HS-5 (cell line): ENCODE measurements at regions not wholly inside any gene's neighbourhood (a gene's known extent, or its start where the extent isn't known, plus 50 kb on each side); places are given as distances from the start of the nearest gene placed in this dataset.
"Not testable (repeated sequence)": the region's sequence is repeated elsewhere in the genome, so short reads cannot be mapped to it uniquely, and the experiment has no call there.

Experiments used
- DNase-seq: peaks from one replicate; pipeline ENCODE4 v3.0.0-alpha.2; 2012; ENCODE audit warnings: low read depth

DNA sequence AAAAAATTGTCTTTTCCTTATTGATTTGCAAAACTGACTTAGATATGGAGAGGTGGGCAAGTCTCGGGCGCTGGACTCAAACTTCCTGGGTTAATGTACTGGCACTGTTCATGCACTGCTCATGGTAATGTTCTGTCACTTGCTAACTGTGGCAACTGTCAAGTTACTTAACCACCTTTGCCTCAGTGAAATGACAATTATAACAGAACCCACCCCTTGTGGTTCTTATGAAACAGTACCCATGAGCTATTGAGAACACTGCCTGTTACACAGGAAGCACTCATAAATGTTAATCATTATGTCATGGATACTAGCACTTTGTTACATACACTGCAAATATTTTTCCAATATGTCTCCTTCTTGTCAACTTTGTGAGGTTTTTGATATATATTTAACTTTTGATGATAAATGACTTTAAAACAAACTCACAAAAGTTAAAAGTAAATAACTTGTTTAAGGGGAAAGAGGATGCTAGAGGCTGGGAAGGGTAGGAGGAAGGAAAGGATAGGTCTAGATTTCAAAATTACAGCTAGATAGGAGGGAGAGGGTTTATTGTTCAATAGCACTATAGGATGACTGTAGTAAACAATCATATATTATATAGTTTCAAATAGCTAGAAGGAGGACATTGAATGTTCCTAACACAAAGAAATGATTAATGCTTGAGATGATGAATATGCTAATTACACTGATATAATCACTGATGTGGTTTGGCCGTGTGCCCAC lies 342.5 kb downstream of the ADGRL2 start:
- DNase-seq = no peak

DNA sequence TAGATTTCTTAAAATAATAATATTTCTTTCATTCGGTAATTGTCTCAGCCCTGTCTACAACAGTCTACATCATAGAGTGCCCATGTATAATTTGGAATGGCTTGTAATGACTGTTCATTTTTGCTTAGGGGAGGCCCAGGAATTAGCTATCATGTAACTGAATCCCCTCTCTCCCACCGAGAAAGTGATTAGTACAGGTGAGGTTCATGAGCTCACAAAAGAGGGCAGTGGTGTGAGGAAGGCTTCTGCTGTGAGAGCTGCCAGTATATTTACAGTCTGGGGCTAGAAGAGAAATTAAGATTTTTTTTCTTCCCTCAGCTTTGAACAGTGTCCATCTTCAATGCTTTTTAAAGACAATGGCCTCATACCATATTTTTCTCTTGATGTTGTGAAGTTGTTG lies 340.7 kb downstream of the ADGRL2 start:
- DNase-seq = no peak

DNA sequence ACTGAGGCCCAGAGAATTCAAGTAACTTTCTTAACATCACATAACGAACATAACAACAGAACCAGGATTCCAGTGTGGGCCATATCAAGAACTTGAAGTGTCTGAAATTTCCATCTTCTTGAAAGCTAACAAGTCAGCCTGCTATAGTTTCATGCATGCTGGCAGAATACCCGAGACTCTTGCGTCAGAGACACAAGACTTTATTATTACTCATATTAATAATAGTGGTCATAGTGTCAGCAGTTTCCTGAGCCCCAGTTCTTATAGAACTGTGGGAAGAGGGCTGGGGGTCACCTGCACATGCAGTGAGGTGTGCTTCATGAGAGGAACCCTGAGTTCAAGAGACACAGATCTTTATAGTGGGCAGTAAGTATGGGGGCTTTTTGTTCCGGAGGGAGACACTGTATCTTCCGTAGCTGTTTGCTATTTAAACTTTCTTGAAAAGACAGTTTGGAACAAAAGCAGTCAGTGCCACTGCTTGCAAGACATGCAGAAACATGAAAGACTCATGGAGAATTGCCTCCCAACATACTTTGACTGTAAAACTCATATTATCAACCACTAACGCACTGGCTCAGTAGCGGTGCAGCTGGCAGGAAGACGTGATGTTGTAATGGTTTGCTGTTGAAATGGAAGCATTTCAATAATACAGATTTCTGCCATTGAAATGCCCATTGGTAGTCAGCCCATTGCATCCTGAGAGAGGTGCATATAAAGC lies 339.2 kb downstream of the ADGRL2 start:
- DNase-seq = no peak

DNA sequence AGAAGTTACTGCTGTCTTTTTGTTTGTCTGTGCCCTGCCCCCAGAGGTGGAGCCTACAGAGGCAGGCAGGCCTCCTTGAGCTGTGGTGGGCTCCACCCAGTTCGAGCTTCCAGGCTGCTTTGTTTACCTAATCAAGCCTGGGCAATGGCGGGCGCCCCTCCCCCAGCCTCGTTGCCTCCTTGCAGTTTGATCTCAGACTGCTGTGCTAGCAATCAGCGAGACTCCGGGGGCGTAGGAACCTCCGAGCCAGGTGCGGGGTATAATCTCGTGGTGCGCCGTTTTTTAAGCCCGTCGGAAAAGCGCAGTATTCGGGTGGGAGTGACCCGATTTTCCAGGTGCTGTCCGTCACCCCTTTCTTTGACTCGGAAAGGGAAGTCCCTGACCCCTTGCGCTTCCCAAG lies 335.6 kb downstream of the ADGRL2 start:
- not testable (repeated sequence) for DNase-seq

DNA sequence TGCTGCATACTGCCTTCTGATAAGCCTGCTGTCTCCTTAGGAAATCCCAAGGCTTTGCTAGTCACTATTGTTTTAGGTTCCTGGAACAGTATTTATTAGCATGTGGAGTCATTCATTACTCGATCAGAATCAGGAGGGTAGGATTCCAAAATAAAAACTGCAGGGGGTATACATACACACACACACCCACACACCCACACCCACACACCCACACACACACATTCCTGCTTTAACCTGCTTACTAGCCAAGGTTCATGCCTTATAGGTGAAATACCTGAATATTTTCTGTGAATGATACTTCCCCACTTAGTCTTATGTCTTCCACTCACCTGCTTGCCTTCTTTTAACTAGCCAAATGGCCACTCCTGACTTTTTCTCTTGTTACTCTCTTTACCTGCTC lies 325.1 kb downstream of the ADGRL2 start:
- no peak for DNase-seq

DNA sequence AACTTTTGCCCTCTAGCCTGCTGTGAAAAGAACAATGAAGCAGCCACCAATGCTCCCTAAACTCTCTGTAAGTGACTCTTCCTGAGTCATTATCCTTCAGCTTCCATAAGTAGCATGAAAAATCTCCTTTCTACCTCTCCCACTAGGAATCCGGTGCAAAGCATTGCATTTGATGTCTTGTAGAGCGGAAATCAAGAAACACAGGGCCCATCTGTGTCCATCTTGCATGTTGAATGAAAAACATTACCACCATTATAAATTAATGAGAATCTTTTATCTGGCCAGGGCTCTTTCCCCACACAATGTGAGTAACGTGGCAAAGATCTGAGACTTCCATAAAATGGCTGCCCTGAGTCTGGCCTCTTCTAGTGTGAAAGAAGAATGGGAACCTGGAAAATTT lies 324.4 kb downstream of the ADGRL2 start:
- DNase-seq = no peak

DNA sequence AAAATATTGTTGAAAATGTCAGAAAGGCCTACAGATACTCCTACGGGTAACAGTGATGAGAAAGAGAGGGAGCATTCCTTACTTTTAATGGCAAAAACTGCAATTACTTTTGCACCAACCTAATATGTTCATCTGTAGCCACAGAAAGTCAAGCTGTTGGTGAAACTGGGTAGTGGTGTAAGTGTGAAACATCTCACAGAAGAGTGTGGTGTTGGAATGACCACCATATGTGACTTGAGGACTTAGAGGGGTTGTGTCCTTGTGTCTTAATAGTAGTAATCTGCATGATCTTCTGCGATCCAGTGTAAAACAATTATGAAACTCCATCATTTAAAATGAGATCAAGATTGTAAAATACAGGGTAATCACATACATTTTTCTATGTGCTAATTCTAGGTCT lies 320.7 kb downstream of the ADGRL2 start:
- no peak for DNase-seq

DNA sequence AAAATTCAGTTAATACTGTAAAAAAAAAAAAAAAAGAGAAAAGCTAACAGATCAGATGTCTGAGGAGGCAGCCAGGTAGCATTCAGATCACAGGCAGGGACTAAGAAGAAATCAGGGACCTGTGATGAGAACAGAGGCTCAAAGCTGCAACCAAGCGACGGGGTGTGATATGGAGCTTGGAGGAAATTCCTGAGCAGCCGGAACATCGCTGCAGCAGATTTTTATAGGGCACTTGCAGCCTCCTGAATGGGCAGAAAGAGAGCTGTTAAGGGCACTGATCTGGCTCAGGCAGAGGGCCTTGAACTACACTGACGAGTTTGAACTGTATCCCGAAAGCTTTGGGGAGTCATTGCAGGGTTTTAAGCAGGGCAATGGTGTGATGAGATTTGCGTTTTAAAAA lies 315.4 kb downstream of the ADGRL2 start:
- DNase-seq = no peak

DNA sequence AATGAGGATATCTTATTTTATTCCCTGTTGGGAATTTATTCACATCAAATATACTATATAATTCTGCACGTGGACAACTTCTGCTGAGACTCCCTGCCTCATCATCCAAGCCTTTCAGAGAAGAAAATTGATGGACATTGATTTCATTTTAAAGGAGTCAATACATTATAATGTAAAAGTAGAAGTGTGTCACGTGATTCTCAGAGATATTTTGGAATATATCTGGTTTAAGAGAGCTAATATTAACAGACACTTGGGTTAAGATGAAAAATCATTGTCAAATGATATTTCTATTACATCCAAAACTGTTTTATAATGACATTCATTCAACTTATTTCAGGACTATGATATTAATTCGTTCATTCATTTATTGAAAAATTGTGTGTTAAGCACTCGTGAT lies 314.2 kb downstream of the ADGRL2 start:
- DNase-seq = no peak

DNA sequence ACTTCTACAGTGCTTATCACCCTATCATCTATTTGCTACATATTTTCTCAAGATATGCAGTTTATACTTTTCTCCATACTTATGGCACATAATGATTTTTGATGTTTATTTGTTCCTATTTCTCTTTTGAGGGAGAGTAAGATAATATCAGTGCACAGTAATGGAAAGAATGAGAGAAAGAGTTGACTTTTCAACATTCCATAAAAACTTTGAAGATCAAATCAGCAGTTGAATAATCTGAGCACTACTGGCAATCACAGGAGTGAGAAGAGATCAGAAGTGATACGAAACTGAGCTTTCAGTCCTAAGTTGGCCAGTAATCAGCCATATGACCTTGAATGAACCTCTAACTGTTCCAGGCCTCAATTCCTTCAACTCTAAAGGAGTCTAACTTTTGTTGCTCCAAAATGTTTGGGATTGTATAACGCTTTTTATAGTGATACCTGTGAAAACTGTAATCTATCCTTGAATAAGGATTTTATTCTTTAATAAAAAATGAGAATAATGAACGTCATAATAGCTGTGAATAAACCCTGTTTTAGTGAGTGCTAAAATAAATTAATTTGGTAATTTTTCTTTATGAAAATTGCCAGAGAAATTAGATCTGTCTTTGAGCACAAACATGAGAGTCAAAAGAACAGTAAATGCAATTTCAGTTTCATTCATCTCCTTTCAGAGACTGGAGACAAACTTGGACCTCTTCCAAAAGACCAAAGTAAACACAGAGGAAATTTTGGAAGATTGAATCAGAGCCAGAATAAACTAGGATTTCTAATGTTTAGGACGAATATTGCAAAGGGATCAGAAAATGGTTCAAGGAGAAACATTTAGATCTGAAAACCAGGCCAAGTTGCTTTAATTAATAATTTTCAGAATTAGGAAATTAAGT lies 309.9 kb downstream of the ADGRL2 start:
- no peak for DNase-seq

DNA sequence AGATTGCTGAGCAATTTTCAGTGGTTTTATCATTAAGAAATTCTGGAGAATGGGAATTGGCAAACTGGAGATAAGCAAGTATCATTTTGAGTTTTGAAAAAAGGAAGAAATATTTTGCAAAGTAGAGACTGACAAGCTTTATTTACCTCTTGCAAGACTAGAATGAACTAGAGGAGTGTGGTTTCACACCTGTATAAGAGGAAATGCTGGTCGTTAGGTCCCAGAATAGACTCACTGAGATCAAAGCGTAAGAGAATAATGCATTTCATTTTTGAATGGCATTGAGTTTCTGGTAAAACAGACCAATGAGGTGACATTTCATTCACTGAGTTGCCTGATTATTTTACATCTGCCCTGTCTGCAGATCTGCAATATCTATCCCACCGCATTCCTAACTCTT lies 308.1 kb downstream of the ADGRL2 start:
- DNase-seq = no peak

DNA sequence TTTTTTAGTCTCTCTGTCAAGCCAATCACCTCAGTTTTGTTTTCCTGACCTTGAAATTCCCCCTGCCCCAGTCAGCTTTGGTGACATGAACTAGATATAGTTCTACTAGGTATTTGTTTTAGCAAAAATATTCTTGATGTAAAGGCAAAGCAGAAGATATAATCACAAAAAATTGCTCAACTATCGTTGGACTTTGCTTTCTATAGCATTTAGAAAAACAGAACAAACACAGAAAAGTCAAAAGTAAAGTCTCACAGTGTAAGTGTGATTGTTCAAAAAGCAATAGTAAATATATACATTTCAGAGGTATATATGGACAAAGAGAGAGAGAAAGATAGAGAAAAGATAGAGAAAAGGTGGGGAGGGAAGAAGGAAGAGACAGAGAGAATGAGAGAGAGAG lies 305.9 kb downstream of the ADGRL2 start:
- DNase-seq = no peak

DNA sequence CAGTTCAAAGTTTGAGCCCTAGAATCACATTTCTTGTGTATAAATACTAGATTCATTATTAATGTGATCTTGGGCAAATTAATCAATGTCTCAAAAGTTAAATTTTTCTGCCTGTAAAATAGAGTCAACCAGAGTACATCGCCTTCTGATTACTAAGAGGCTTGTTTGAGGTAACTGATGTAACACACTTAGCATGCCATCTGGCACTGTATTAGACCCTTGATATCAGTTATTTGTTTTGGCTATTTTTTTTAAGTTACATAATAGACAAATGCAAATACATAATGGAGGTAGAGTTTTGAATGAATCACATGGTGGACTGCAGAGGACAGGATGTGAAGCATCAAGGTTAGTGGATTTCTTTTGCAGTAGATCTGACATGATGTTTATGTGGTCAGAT lies 298.4 kb downstream of the ADGRL2 start:
- no peak for DNase-seq

DNA sequence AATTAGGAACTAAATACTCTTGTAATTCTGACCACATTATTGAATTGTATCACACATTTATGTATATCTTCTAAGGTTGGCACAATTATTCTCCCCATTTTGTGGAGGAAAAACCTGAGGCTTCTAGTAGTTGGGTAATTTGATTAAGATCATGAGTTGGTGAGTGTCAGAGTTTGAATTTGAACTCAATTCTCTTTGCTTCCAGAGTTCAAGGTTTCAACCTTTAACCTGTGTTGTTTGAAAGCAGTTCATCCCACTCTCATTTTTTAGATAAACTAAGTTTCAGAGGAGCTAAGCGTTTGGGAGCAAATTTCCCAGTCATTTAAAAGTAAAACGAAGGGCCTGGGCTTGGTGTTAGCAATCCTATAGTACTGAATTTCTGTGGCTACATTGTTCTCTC lies 293.4 kb downstream of the ADGRL2 start:
- no peak for DNase-seq

DNA sequence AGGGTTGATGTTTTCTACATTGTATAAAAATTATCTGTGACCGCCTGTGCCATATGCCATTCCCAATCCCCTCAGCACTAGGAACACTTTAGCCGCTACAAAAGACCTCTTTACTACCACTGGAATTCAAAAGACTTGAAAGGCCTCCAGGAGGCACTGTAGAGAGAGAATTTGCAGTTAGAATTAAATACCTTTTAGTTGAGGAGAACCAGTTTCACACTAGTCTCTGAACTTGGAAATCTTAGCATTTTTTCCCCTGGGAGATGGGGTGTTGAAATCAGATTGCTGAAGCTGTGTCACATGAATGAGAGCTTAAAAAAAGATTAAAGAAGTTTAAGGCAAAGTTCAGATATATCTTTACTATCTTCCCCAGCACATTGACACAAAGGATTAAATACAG lies 291.0 kb downstream of the ADGRL2 start:
- no peak for DNase-seq

DNA sequence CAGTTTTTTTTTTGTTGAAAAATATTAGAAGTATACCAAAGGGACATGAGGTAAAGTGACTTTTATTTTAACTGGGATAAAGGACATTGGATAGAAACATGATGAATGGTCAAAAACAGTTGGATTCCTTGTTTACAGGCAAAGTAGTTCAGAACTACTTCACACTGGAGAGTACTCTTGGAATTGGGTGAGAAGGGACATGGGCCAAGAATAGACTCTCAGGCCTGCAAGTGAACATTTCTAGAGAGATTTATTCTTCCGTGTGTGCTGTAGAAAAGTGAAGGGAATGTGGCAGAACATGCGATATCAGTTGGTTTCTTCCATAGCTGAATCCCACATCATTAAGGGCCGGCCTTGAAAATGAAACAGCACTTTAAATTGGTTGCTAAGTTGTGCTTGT lies 290.5 kb downstream of the ADGRL2 start:
- no peak for DNase-seq

DNA sequence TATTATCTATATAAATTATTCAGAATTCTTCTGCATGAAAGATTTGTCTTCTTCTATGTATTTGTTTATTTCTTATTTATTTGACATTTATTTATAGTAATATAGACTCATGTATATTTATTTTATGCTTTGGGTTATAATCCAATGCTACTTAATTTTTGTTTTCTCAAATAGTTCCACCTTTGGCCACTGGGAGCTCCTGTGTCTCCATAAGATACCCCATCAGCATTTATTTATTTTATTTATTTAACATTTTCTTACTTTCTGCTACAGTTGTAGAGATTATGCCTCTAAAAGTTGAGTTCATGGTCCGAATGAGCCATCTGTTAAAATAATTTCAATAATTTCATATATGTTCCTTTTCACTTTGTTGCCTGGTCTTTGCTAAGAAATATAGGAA lies 289.4 kb downstream of the ADGRL2 start:
- DNase-seq = no peak

DNA sequence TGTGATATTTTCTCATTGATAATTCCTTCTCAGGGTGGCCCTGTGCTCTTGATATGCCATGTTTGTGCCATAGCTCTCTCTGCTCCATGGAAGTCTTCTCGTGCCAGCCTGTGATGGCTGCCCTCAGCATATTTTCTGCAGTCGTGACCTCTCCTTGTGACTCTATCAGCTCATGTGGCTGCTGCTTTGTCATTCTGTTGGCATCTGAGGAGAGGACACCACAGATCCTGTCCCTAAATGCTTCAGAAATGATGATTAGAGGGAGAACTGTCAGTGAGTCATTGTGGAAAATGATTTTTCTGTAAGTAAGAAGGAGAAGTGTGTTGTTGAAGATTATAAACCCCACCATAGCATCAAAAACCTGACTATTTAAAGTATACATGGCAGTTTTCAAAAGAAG lies 286.0 kb downstream of the ADGRL2 start:
- DNase-seq = peak; percentile 45

DNA sequence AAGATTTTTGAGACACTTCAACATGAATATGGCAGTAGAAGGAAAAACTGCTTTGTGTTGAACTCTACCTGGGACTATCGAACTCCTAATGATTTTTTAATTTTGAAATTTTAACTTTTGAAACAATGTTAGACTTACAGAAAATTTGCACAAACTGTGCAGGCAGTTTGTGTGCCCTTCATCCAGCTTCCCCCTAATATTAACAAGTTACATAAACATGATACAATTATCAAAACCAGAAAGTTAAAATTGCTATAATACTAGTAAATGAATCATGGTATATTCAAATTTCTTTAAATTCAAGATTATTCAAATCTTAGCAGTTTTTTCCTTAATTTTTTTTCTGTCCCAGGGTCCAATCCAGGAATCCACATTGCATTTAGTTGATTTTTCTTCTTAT lies 278.9 kb downstream of the ADGRL2 start:
- no peak for DNase-seq

DNA sequence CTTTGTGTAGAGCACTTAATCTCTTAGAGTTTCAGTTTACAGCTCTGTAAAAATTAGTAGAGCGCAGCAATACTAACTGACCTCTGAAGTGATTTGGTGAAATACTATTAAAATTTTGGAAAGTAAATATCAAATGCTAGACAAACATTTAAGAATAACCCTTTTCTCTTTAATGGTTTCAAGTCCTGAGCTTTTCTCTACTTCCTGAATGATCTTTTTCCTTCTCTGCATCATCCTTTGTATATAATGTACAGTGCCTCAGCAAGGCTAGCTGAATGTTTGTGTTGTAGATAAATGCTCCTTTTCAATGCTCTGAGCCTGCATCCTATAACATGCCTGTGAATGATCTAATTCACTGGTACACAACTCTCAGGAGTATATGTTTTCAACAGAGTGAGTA lies 272.9 kb downstream of the ADGRL2 start:
- DNase-seq = no peak

DNA sequence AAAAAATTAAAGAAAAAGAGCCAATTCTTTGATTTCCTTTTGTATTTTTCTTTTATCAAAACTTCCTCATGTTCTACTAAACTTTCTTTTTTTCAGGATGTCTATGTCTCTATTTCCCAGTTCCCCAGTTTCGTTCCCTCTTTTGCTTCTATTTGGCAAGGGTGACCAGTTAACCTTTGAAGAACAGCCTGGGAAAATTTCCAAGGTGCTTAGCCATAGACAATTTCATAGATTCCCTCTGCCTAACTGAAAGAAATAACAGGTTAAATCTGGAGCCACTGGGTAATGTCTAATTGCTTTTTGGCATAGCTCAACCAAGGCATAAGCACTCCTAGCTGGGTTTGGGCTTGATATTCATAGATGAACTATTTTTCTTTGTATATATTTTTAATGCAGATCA lies 272.3 kb downstream of the ADGRL2 start:
- no peak for DNase-seq

DNA sequence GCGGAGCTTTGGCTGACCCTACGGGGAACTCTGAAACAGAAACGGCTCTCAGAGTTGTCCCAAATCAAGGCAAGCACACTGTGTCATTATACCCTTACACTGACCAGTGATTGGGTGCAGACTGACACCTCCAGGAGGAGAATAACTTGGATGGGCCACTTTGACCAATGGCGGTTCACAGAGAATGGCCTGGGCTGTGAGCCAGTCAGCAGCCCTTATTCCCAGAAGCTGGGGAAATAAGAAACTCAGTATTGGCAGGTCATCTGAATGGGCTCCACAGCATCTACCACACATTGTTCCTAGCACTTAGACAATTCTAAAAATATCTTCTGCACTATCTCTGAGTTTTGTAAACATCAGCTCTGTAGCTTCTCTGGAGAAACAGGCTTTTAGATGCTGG lies 265.2 kb downstream of the ADGRL2 start:
- DNase-seq = no peak

DNA sequence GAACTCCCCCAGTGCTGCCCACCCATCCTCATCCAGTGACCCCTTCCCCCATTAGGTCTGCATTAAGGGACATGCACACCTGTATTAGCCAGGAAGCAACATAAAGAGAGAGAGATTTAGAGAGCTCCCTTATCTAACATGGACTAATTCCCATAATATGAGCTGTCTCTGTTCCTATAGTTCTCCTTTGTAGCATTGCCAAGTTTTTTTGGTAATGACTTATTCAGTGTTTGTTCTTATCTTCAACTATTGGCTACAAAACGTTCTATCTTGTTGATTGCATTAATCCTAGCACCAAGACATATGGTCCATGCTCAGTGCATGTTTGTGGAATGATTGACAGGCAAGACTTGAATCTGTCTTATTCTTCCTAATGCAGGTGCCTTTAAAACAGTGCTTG lies 264.0 kb downstream of the ADGRL2 start:
- DNase-seq = no peak
